ENCODE measurements at regions not wholly inside any gene's neighbourhood (a gene's known extent, or its start where the extent isn't known, plus 50 kb on each side); places are given as distances from the start of the nearest gene placed in this dataset.

- no peaks in the 10 kb centered on the region for H3K9me1 ChIP-seq (ENCODE audit: control insufficient read depth, insufficient read depth, low read length)
- no peak overlapping the region for H3K27ac ChIP-seq (ENCODE audit: extremely low read depth, low read depth, low read length)
- no peaks in the 10 kb centered on the region for H3K36me3 ChIP-seq (ENCODE audit: control insufficient read depth, insufficient read depth, low read length)
- no peaks in the 10 kb centered on the region for H3K9me3 ChIP-seq (replicated peaks; ENCODE audit: control insufficient read depth, insufficient read depth, low read depth, low read length)
- ATAC-seq: no peak
- TF ChIP-seq EZH2 (IDR thresholded peaks at IDR 0.05; ENCODE audit: borderline replicate concordance, low read depth, low read length) (no peak), FOXJ3 (CRISPR knock-in tag; IDR thresholded peaks at IDR 0.05) (no peak), PCBP2 (IDR thresholded peaks at IDR 0.05; ENCODE audit: low read depth, low read length, poor library complexity, severe bottlenecking) (no peak), RERE (CRISPR knock-in tag; IDR thresholded peaks at IDR 0.05; ENCODE audit: borderline replicate concordance) (no peak), ZNF316 (IDR thresholded peaks at IDR 0.05) (no peak), POLR2AphosphoS2 (IDR thresholded peaks at IDR 0.05; ENCODE audit: low read length) (no peak), CTCF (IDR thresholded peaks at IDR 0.05 in 2 of 3, conservative IDR thresholded peaks at IDR 0.05 in 1 of 3; ENCODE audit: insufficient read depth in 2 of 3, low read depth in 1 of 3, low read length in 3 of 3) (no peak), ZNF184 (CRISPR knock-in tag; IDR thresholded peaks at IDR 0.05) (no peak), ZBTB5 (IDR thresholded peaks at IDR 0.05) (no peak), ZNF436 (CRISPR knock-in tag; IDR thresholded peaks at IDR 0.05) (no peak), SNIP1 (IDR thresholded peaks at IDR 0.05; ENCODE audit: low read depth) (no peak)
- H3K79me2 ChIP-seq (ENCODE audit: control insufficient read depth, insufficient read depth, low read length): no peaks in the 10 kb centered on the region
- H2AFZ ChIP-seq (ENCODE audit: low read depth, low read length): no peak overlapping the region
- H3K4me2 ChIP-seq (ENCODE audit: insufficient read depth, low read length): no peak overlapping the region
- no peak overlapping the region for H3K4me3 ChIP-seq
- DNase-seq (ENCODE audit: extremely low read depth in 1 of 4, low spot score in 3 of 4): no peak
- in situ Hi-C loops (cut with MboI) (no loop called here), intact Hi-C loops (cut with micrococcal nuclease) (no loop called here)
- no TSS peak for BruUV-seq (replicated peaks)
- H3K9ac ChIP-seq (ENCODE audit: insufficient read depth in 1 of 2, low read depth in 2 of 2, low read length in 2 of 2): no peak overlapping the region
- ChIA-PET POLR2A (no interaction called here), CTCF (ENCODE audit: low intra/inter-chr PET ratio) (no interaction called here)
- 0% methylated on average over 6 of the region's 6 CpGs for WGBS (ENCODE audit: insufficient coverage, low coverage, missing lambda C conversion rate)
- no peak for FAIRE-seq
- H3K27me3 ChIP-seq (ENCODE audit: control insufficient read depth in 2 of 2, insufficient read depth in 2 of 2, low read length in 2 of 2): peaks cover 0 to 11% of the 10 kb centered on the region in 2 experiments; a peak in 3 of 5 replicates
- H3K4me1 ChIP-seq (replicated peaks in 1 of 2; ENCODE audit: control insufficient read depth in 2 of 2, insufficient read depth in 2 of 2, low read length in 2 of 2): no peaks in the 10 kb centered on the region
- no peaks in the 10 kb centered on the region; the same call in 1 of the 2 replicates for H4K20me1 ChIP-seq (replicated peaks; ENCODE audit: control insufficient read depth, insufficient read depth, low read length)
Measured at GRCh38 chr11:134742224-134742612, 330.2 kb upstream of the B3GAT1 start.
